GM12878 (cell line): ENCODE measurements at regions not wholly inside any gene's neighbourhood (a gene's known extent, or its start where the extent isn't known, plus 50 kb on each side); places are given as distances from the start of the nearest gene placed in this dataset.
"Not testable (repeated sequence)": the region's sequence is repeated elsewhere in the genome, so short reads cannot be mapped to it uniquely, and the experiment has no call there.

Experiments
- CEBPZ ChIP-seq: fragments of 150-350 bp; IDR thresholded peaks from 2 replicates; pipeline ENCODE4 v1.6.1; 2016; ENCODE audit warnings: low read depth, low read length
- FOXK2 ChIP-seq: fragments of 450-650 bp; IDR thresholded peaks from 2 replicates; pipeline ENCODE4 v1.6.1; 2017; ENCODE audit warnings: mild to moderate bottlenecking, moderate library complexity
- MEF2A ChIP-seq: IDR thresholded peaks from 2 replicates; pipeline ENCODE4 v1.6.1; 2011; ENCODE audit warnings: low read depth, mild to moderate bottlenecking, low read length, moderate library complexity; ENCODE audit not compliant: insufficient read depth
- MLLT1 ChIP-seq: fragments of 450-650 bp; IDR thresholded peaks from 2 replicates; pipeline ENCODE4 v1.6.1; 2016; ENCODE audit warnings: mild to moderate bottlenecking
- SMAD1 ChIP-seq: fragments of 450-650 bp; IDR thresholded peaks from 2 replicates; pipeline ENCODE4 v1.6.1; 2018; ENCODE audit warnings: mild to moderate bottlenecking, low read depth; ENCODE audit not compliant: partially characterized antibody
- ZNF24 ChIP-seq: fragments of 450-650 bp; IDR thresholded peaks from 2 replicates; pipeline ENCODE4 v1.6.1; 2017; ENCODE audit warnings: antibody characterized with exemption, mild to moderate bottlenecking
- TF ChIP-seq, protein P1 (sequence below), 3 experiments: IDR thresholded peaks in 2 of 3; conservative IDR thresholded peaks in 1 of 3; 2 replicates each; pipeline ENCODE4 v1.5.1; 2011; ENCODE audit warnings: low read depth in 3 of 3, low read length in 3 of 3, mild to moderate bottlenecking in 3 of 3, control low read depth in 2 of 3, moderate library complexity in 2 of 3, inconsistent platforms in 1 of 3, mixed read lengths in 1 of 3; ENCODE audit not compliant: control insufficient read depth in 2 of 3, insufficient read depth in 1 of 3; ENCODE audit errors: extremely low read depth in 1 of 3

GRCh38 chr16:88245241-88246081 lies 137.3 kb upstream of the ZNF469 start:
- TF ChIP-seq MEF2A, ZNF24, MLLT1, SMAD1, FOXK2, CEBPZ: not testable (repeated sequence)
- TF ChIP-seq, protein P1, sequence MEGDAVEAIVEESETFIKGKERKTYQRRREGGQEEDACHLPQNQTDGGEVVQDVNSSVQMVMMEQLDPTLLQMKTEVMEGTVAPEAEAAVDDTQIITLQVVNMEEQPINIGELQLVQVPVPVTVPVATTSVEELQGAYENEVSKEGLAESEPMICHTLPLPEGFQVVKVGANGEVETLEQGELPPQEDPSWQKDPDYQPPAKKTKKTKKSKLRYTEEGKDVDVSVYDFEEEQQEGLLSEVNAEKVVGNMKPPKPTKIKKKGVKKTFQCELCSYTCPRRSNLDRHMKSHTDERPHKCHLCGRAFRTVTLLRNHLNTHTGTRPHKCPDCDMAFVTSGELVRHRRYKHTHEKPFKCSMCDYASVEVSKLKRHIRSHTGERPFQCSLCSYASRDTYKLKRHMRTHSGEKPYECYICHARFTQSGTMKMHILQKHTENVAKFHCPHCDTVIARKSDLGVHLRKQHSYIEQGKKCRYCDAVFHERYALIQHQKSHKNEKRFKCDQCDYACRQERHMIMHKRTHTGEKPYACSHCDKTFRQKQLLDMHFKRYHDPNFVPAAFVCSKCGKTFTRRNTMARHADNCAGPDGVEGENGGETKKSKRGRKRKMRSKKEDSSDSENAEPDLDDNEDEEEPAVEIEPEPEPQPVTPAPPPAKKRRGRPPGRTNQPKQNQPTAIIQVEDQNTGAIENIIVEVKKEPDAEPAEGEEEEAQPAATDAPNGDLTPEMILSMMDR (IDR thresholded peaks at IDR 0.05 in 2 of 3, conservative IDR thresholded peaks at IDR 0.05 in 1 of 3; ENCODE audit: control insufficient read depth in 2 of 3, extremely low read depth in 1 of 3, insufficient read depth in 1 of 3, low read depth in 3 of 3, low read length in 3 of 3), result not testable (repeated sequence)
